SK-MEL-5 (cell line): ENCODE measurements at regions not wholly inside any gene's neighbourhood (a gene's known extent, or its start where the extent isn't known, plus 50 kb on each side); places are given as distances from the start of the nearest gene placed in this dataset.

Source experiments
- DNase-seq: peaks from one replicate; pipeline ENCODE4 v3.0.0-alpha.2; 2016; ENCODE audit warnings: low read depth, low spot score
- in situ Hi-C: cut with HindIII; loops from 2 replicates; pipeline ENCODE4 v1.10.0; 2016; ENCODE audit warnings: low sequenced_read_pairs, high pct_unique_total_duplicates, low pct_unique_long_range_greater_than_20kb

- no peak for DNase-seq
- in situ Hi-C loops: no loop called here
These were observed 285.7 kb upstream of the RGS6 start for GRCh38 chr14:71646518-71646917.

- in situ Hi-C loops: no loop called here
- DNase-seq: no peak
These were observed 285.0 kb upstream of the RGS6 start for GRCh38 chr14:71647086-71647784.

GRCh38 chr14:71648725-71649124 is 283.5 kb upstream of the RGS6 start:
- in situ Hi-C loops: no loop called here

GRCh38 chr14:71650187-71650755 is 282.0 kb upstream of the RGS6 start:
- no peak for DNase-seq
- in situ Hi-C loops: no loop called here

More at GRCh38 chr14:71648725-71649124, 283.5 kb upstream of the RGS6 start:
- DNase-seq: no peak

- in situ Hi-C loops: no loop called here
- no peak for DNase-seq
These were observed 281.0 kb upstream of the RGS6 start for GRCh38 chr14:71651228-71651627.

GRCh38 chr14:71652368-71652767 is 279.9 kb upstream of the RGS6 start:
- DNase-seq: no peak
- in situ Hi-C loops: no loop called here

- in situ Hi-C loops: no loop called here
- no peak for DNase-seq
These were observed 277.4 kb upstream of the RGS6 start for GRCh38 chr14:71654810-71655209.

- DNase-seq: no peak
- in situ Hi-C loops: no loop called here
These were observed 273.9 kb upstream of the RGS6 start for GRCh38 chr14:71658261-71658860.

- in situ Hi-C loops: no loop called here
- no peak for DNase-seq
These were observed 273.1 kb upstream of the RGS6 start for GRCh38 chr14:71659159-71659558.

GRCh38 chr14:71661441-71661840 is 270.8 kb upstream of the RGS6 start:
- in situ Hi-C loops: no loop called here
- no peak for DNase-seq

- in situ Hi-C loops: no loop called here
These were observed 269.9 kb upstream of the RGS6 start for GRCh38 chr14:71662291-71662790.

GRCh38 chr14:71665157-71665556 is 267.1 kb upstream of the RGS6 start:
- in situ Hi-C loops: no loop called here

More at GRCh38 chr14:71662291-71662790, 269.9 kb upstream of the RGS6 start:
- DNase-seq: no peak

GRCh38 chr14:71665781-71666180 is 266.4 kb upstream of the RGS6 start:
- in situ Hi-C loops: no loop called here
- DNase-seq: no peak

More at GRCh38 chr14:71665157-71665556, 267.1 kb upstream of the RGS6 start:
- no peak for DNase-seq

GRCh38 chr14:71666571-71667145 is 265.6 kb upstream of the RGS6 start:
- in situ Hi-C loops: no loop called here

GRCh38 chr14:71668186-71668912 is 263.9 kb upstream of the RGS6 start:
- in situ Hi-C loops: no loop called here
- DNase-seq: no peak

More at GRCh38 chr14:71666571-71667145, 265.6 kb upstream of the RGS6 start:
- DNase-seq: no peak

- in situ Hi-C loops: no loop called here
These were observed 259.6 kb upstream of the RGS6 start for GRCh38 chr14:71672596-71672995.

GRCh38 chr14:71675126-71675899 is 256.9 kb upstream of the RGS6 start:
- in situ Hi-C loops: no loop called here
- DNase-seq: no peak

More at GRCh38 chr14:71672596-71672995, 259.6 kb upstream of the RGS6 start:
- DNase-seq: no peak
